Keratinocyte (primary cell): ENCODE measurements at regions not wholly inside any gene's neighbourhood (a gene's known extent, or its start where the extent isn't known, plus 50 kb on each side); places are given as distances from the start of the nearest gene placed in this dataset.

ENCODE experiments used
- DNase-seq: peaks from one replicate; pipeline ENCODE4 v3.0.0-alpha.2; 2011; ENCODE audit warnings: low read depth, missing footprints, low spot score
- FAIRE-seq: peaks from 2 replicates; lab custom pipeline; 2011; peaks lifted over from hg19 to GRCh38; lab: Jason Lieb, UNC
- H2AFZ ChIP-seq: 2 replicates; pipeline ENCODE4 v1.6.0; 2012; ENCODE audit warnings: low read length, control low read depth, inconsistent platforms; ENCODE audit not compliant: control insufficient read depth
- H3K27ac ChIP-seq: 2 replicates; pipeline ENCODE4 v1.5.1; 2011; ENCODE audit warnings: low read length; ENCODE audit not compliant: control insufficient read depth, insufficient read depth
- H3K27me3 ChIP-seq: 3 replicates; pipeline ENCODE4 v1.6.0; 2011; ENCODE audit warnings: low read length; ENCODE audit not compliant: control insufficient read depth, insufficient read depth; ENCODE audit errors: extremely low read depth
- H3K36me3 ChIP-seq, 2 experiments: 2 replicates in 1 of 2; 3 replicates in 1 of 2; pipeline ENCODE4 v1.5.1; 2011; ENCODE audit warnings: low read length in 2 of 2, mild to moderate bottlenecking in 1 of 2; ENCODE audit not compliant: control insufficient read depth in 2 of 2, insufficient read depth in 2 of 2; ENCODE audit errors: extremely low read depth in 1 of 2
- H3K4me1 ChIP-seq: 3 replicates; pipeline ENCODE4 v1.5.1; 2011; ENCODE audit warnings: low read length; ENCODE audit not compliant: control insufficient read depth, insufficient read depth; ENCODE audit errors: extremely low read depth
- H3K4me2 ChIP-seq: 3 replicates; pipeline ENCODE4 v1.6.0; 2011; ENCODE audit warnings: low read depth, low read length; ENCODE audit not compliant: control insufficient read depth, insufficient read depth; ENCODE audit errors: extremely low read depth
- H3K4me3 ChIP-seq, 3 experiments: fragments of 200-600 bp in 1 of 3; sonication (generic) in 1 of 3; 2 replicates in 2 of 3; 3 replicates in 1 of 3; pipeline ENCODE4 v1.5.1; 2011 to 2016; ENCODE audit warnings: low read length in 3 of 3, mild to moderate bottlenecking in 3 of 3, control low read depth in 2 of 3, inconsistent platforms in 1 of 3, low read depth in 1 of 3, mixed read lengths in 1 of 3, mixed run types in 1 of 3, moderate library complexity in 1 of 3; ENCODE audit not compliant: control insufficient read depth in 2 of 3, insufficient read depth in 2 of 3; ENCODE audit errors: extremely low read depth in 1 of 3
- H3K79me2 ChIP-seq: 2 replicates; pipeline ENCODE4 v1.6.0; 2012; ENCODE audit warnings: low read length; ENCODE audit not compliant: control insufficient read depth, insufficient read depth
- H3K9ac ChIP-seq: 3 replicates; pipeline ENCODE4 v1.6.0; 2011; ENCODE audit warnings: low read length; ENCODE audit not compliant: control insufficient read depth, insufficient read depth; ENCODE audit errors: extremely low read depth
- H3K9me1 ChIP-seq: 3 replicates; pipeline ENCODE4 v1.6.0; 2011; ENCODE audit warnings: low read length; ENCODE audit not compliant: control insufficient read depth, insufficient read depth; ENCODE audit errors: extremely low read depth
- H3K9me3 ChIP-seq: 2 replicates; pipeline ENCODE4 v1.5.1; 2012; ENCODE audit warnings: low read depth, low read length; ENCODE audit not compliant: control insufficient read depth
- H4K20me1 ChIP-seq: 3 replicates; pipeline ENCODE4 v1.6.0; 2011; ENCODE audit warnings: low read length; ENCODE audit not compliant: control insufficient read depth, insufficient read depth; ENCODE audit errors: extremely low read depth
- EZH2 ChIP-seq: IDR thresholded peaks from one replicate; pipeline ENCODE4 v1.6.1; 2012; ENCODE audit warnings: inconsistent platforms, mild to moderate bottlenecking, low read length, moderate library complexity
- dilution Hi-C: fragments of 300-500 bp; cut with MboI; formaldehyde crosslinking; loops from one replicate; pipeline ENCODE4 v1.7.0; 2020; ENCODE audit warnings: low sequenced_read_pairs; ENCODE audit not compliant: extremely low pct_ligation_motif_present
- TF ChIP-seq, protein P1 (sequence below), 3 experiments: IDR thresholded peaks in 1 of 3; conservative IDR thresholded peaks in 1 of 3; optimal IDR thresholded peaks in 1 of 3; 2 replicates in 2 of 3; 3 replicates in 1 of 3; pipeline versions ENCODE3 to v1.5.1; 2011; ENCODE audit warnings: low read length in 3 of 3, mild to moderate bottlenecking in 3 of 3, moderate library complexity in 2 of 3, control low read depth in 1 of 3, inconsistent platforms in 1 of 3; ENCODE audit not compliant: insufficient read depth in 2 of 3; ENCODE audit errors: extremely low read depth in 1 of 3

DNA sequence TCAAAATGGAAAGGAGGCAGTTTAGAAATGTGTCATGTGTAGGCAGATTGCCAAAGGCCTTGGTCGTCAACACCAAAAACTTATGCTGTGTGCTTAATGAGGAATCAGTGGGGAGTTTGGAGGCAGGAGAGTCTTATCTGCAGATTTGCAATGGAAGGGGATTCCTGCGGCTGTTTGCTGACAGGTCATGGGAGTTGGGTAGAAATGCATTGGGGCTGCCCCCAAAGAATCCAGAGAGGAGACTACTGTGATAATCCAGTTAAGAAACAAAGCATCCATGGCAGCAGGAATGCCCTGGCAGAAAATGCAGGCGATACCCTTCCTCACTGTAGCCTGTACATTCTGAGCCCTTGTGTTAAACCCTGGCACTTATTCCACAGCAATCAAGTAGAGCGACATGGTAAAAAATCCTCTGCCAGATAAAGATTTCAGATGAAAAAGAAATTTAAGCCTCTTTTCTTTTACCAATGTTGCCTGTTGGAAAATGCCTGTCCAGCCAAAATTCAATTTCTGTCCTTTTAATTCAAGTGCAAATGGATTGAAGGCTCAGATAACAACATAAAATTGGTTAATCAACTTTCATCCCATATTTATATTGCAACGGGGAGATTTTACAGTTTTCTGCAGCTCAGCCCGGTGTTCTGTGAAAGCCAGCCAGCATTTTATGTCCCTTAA lies 491.0 kb upstream of the CDH5 start:
- no peak for TF ChIP-seq EZH2
- TF ChIP-seq, protein P1, sequence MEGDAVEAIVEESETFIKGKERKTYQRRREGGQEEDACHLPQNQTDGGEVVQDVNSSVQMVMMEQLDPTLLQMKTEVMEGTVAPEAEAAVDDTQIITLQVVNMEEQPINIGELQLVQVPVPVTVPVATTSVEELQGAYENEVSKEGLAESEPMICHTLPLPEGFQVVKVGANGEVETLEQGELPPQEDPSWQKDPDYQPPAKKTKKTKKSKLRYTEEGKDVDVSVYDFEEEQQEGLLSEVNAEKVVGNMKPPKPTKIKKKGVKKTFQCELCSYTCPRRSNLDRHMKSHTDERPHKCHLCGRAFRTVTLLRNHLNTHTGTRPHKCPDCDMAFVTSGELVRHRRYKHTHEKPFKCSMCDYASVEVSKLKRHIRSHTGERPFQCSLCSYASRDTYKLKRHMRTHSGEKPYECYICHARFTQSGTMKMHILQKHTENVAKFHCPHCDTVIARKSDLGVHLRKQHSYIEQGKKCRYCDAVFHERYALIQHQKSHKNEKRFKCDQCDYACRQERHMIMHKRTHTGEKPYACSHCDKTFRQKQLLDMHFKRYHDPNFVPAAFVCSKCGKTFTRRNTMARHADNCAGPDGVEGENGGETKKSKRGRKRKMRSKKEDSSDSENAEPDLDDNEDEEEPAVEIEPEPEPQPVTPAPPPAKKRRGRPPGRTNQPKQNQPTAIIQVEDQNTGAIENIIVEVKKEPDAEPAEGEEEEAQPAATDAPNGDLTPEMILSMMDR (optimal IDR thresholded peaks at IDR 0.05 in 1 of 3, IDR thresholded peaks at IDR 0.05 in 1 of 3, conservative IDR thresholded peaks at IDR 0.05 in 1 of 3; ENCODE audit: extremely low read depth in 1 of 3, insufficient read depth in 2 of 3, low read length in 3 of 3) = no peak
- no peak overlapping the region for H3K9ac ChIP-seq
- no peaks in the 10 kb centered on the region for H3K36me3 ChIP-seq
- DNase-seq (no peak), FAIRE-seq (no peak)
- no peaks in the 10 kb centered on the region for H3K9me3 ChIP-seq
- H3K27me3 ChIP-seq = no peaks in the 10 kb centered on the region
- no peak overlapping the region for H3K4me3 ChIP-seq
- dilution Hi-C loops = no loop called here
- H3K9me1 ChIP-seq = no peaks in the 10 kb centered on the region
- no peaks in the 10 kb centered on the region for H3K79me2 ChIP-seq
- H4K20me1 ChIP-seq = no peaks in the 10 kb centered on the region
- no peak overlapping the region for H3K4me2 ChIP-seq
- no peak overlapping the region for H3K27ac ChIP-seq
- H2AFZ ChIP-seq = no peak overlapping the region
- H3K4me1 ChIP-seq = peaks cover 9% of the 10 kb centered on the region

DNA sequence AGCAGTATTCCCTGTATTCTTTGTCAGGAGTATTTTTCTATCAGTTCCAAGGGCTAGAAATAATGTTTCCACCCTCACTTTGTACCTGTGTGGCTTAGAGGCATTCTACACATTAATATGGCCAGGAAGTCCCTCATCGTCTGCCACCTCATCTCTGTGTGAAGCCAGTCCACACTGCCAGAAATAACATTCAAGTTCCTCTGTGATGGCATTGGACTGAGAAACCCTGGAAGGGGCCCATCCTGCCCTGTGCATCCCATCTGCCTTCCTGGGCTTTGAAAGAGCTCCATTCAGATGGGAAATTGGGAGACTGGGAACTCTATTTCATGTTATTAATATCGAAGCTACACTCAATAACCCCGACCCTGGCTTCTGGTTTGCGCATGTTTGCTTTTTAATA lies 497.2 kb upstream of the CDH5 start:
- FAIRE-seq = no peak
- H3K27me3 ChIP-seq = no peaks in the 10 kb centered on the region
- no peaks in the 10 kb centered on the region for H3K9me1 ChIP-seq

More for the DNA sequence above, 497.2 kb upstream of the CDH5 start:
- H4K20me1 ChIP-seq = no peaks in the 10 kb centered on the region
- H3K4me2 ChIP-seq = no peak overlapping the region
- no peak overlapping the region for H3K9ac ChIP-seq
- H3K4me1 ChIP-seq = no peaks in the 10 kb centered on the region
- DNase-seq = no peak
- no peak overlapping the region for H2AFZ ChIP-seq
- no peaks in the 10 kb centered on the region for H3K79me2 ChIP-seq
- no peaks in the 10 kb centered on the region for H3K9me3 ChIP-seq
- H3K36me3 ChIP-seq = no peaks in the 10 kb centered on the region
- no peak for TF ChIP-seq EZH2
- TF ChIP-seq, protein P1 (optimal IDR thresholded peaks at IDR 0.05 in 1 of 3, IDR thresholded peaks at IDR 0.05 in 1 of 3, conservative IDR thresholded peaks at IDR 0.05 in 1 of 3; ENCODE audit: extremely low read depth in 1 of 3, insufficient read depth in 2 of 3, low read length in 3 of 3) = no peak
- H3K27ac ChIP-seq = no peak overlapping the region
- H3K4me3 ChIP-seq = no peak overlapping the region
- dilution Hi-C loops = no loop called here
